GM19395 (cell line): ENCODE measurements at regions not wholly inside any gene's neighbourhood (a gene's known extent, or its start where the extent isn't known, plus 50 kb on each side); places are given as distances from the start of the nearest gene placed in this dataset.

Source experiments
- ATAC-seq: cut with Tn5 transposase; IDR thresholded peaks from one replicate; pipeline ENCODE4 v1.9.1; 2021; ENCODE audit warnings: mild to moderate bottlenecking, moderate library complexity; ENCODE audit not compliant: unreplicated experiment

DNA sequence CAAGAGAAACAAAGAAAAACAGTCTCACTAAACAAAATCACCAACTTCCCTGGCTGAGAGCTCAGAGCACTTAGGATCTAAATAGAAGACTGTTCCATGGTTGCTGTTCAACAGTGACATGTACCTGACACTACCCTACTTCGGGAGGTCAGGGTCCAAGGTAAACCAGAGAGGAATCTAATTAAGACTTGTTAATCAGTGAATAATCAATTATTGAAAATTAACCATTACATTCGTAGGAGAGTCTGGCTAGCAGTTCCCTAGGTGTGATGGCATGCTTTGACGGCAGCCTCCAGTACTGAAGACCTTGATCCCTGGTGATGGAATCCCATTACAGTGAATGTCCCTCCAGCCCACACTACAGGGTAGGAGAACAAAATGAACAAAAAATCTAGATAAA lies 154.0 kb upstream of the AFDN start:
- no peak for ATAC-seq

DNA sequence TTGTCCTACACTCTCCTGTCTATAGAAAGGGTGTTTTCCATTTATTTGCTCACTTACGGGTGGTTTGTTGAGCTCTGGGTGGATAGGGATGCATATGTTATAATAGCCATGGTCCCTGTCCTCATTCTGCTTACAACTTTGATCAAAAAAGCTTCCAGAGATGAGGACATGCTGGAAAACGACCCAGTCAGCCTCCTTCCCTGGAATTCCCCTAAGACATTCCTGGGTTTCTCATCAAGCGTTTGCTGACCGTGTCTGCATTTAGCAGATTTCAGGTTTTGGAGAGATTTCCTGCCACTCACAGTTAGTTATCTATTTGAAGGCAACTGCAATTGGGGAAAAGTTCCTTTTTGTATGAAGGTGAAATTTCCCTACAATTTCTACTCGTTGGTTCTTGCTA lies 152.8 kb upstream of the AFDN start:
- ATAC-seq, result no peak

DNA sequence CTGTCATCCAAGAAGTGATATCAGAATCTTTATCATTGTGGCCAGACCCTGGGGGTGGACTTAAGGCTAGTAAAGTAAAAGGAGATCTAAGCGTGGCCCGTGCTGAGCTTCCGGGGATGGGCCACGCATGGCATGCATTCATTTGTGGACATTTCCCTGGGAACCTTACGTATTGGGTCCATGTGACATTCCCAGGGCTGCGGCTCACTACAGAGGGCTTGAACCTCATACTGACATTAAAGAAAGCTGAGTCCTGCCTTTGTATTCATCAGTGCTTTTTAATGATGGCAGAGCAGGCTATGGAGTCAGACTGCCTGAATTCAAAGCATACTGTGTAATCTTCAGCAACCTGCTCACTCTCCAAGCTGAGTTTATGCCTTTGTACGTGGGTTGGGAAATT lies 152.2 kb upstream of the AFDN start:
- ATAC-seq, result no peak

DNA sequence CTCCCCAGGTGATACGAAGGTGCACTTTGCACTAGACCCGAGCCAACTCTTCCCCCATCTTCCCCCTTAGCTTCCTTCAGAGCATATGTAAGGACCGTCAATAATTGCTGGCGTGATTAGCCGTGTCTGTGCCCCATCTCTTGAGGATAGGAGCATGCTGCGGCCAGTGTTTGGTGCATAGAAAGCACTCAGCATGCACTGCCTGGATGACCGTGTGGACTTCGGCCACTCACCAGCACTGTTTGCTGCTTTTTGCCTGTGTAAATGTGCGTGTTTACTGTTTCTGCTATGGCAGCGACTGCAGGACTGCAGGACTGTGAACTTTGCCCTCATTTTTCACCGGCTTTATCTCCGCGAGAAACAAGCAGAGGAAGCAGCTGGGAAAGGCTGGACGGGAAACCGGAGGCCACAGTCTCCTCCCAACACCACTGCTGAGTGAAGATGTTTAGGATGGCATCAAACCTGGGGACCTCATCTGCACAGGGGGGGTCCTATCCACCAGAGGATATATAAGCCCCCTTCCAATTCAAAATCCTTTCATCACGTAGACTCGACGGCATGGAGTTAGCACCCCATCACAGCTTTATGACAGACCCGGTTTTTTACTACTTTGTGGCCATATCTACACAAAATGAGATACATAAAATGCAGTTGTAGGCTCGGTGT lies 150.6 kb upstream of the AFDN start:
- no peak for ATAC-seq

DNA sequence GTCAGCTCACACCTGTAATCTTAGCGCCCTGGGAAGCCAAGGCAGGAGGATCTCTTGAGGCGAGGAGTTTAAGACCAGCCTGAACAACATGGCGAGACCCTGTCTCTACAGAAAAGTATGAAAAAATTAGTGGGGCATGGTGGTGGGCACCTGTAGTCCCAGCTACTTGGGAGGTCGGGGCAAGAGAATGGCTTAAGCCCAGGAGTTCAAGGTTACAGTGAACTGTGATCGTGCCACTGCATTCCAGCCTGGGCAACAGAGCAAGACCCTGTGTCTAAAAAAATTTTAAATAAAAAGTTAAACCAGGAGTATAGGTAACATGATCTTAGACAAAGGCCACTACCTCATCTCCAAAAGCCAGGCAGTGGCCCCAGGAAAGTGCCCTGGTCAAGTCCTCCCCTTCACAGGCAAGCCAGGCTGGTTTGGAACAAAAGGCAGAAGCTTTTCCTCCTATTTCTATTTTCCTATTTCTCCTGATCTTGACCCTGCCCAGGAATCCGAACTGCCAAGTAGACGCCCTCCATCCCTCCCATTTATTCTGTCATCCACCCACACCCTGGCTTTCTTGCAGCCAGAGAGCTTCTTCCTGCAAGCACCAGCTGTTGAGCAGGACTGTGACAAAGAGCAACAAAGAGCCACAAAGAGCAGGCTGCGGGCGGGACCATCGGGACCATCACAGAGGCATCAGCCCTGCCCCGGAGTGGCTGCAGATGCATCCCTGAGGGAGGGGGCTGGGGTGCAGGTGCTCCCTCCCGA lies 149.9 kb upstream of the AFDN start:
- no peak for ATAC-seq

DNA sequence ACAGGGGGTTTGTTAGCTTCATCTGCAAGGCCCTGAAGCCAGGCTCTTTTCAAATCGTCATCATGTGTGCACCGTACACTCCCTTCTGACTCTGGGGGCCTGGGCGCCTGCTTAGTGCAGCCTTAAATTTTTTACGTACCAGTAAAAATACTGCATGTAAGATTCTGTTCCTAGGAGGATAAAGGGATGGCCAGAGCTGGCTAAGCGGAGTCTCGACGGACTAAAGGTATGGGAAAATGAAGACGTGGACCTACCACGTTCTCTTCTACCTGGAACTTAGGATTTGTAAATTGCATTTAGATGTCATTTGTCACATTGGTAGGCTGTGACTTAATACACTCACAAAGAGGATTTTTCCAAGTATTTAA lies 149.3 kb upstream of the AFDN start:
- ATAC-seq, result no peak

DNA sequence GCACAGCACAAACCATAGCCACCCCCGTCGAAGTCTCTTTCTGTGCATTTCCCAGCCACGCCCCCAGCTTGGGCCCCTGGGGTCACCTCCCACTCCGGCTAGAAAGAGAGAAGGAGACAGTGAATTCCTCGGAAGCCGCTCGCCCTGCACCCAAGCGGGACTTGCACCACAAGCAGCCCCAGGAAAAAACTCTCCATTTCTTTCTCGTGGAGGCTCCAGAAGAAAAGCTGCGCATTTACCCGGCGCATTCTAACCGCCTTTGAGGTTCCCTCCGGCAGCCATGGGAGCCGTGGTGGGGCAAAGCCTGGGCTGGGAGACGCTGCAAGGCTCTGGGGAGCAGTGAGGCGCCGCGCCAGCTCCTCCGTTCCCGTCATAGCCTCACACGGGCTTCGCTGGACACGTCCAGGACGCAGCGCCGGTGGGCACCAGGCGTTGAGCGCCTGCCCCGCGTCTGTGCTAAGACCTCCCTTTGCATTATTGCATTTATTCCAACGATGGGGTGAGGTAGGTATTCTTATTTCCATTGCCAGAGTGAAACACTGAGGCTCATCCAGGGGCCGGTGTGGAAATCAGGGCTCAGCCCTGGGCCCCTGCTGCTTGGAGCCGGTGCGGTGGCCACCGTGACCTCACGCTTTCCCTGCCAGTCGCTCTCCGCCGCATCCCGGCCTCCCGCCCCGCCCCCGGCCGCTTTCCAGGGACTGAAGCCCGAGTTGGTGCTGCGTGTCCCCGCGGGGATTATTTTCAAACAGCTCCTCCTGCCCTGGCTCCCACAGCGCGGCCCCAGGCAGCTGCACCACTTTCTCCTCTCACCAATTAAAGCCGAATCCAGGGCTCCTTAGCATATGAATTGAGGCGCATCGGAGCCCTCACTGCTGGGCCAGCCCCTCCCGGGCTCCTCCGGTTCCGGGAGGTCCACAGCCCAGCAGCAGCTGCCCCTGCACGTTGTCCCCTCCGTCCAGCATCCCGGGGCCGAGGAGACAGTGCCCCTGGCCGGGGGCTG lies 148.3 kb upstream of the AFDN start:
- ATAC-seq, result no peak

DNA sequence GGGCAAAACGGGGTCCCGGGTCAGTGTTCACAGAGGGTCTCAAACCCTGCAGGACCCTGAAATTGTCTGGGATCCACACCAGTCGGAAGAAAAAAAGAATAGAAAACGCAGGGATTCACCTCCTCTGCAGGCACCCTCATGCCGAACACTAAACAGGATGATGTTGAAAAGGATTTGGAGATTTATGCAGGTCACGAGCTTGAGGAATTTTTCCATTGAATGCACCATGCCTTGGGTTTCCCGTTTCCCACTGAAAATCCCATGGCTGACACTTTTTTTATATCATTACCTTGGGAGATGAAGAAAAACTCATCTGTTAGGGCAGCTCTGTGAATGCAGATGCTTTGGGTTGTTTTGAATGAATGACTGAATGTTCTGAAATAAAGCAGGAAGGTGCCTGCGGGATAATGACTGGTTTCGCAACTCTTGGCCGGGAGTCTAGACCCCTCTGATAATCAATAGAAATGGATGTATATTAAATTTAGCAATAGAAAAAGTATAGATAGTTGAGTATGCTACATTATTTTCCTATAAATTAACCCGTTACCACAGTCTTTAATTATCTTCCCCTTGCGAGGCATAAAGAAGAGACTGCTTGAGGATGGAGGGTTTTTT lies 147.5 kb upstream of the AFDN start:
- no peak for ATAC-seq

DNA sequence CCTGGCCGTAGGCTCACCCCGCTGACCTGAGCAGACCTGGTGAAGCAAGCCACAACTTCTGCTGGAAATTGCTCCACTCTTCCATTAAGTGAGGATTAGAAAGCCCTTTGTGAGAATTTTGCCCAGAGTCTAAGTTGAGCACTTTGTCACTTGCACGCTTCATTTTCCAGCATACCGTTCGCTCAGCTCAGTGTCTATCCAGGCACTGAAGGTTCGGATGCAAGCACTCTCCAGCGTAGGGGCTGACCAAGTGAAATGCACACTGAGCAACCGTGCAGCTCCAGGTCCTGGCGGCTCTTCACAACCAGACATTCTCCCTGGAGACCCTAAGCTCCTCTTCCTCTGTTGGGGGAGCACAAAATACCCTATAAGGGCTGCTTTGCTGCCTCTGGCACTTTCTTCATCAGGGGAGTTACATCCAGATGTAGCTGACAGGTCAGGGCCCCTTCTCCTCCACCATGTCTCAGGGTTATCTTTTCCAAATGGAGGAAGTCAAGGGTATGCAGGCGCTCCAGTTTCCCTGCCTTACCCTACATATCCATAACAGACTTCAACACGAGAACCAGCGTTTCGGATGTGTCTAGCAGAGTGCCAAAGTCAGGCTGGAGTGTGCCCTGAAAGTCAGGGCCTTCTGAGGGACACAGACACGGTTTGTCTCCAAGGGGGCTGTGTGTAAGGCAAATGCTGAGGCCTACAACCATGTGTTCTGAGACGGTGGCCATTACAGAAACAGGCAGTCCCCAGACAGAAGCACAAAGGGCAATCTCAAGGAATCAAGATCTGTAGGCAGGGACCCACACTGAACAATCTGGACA lies 146.7 kb upstream of the AFDN start:
- no peak for ATAC-seq

DNA sequence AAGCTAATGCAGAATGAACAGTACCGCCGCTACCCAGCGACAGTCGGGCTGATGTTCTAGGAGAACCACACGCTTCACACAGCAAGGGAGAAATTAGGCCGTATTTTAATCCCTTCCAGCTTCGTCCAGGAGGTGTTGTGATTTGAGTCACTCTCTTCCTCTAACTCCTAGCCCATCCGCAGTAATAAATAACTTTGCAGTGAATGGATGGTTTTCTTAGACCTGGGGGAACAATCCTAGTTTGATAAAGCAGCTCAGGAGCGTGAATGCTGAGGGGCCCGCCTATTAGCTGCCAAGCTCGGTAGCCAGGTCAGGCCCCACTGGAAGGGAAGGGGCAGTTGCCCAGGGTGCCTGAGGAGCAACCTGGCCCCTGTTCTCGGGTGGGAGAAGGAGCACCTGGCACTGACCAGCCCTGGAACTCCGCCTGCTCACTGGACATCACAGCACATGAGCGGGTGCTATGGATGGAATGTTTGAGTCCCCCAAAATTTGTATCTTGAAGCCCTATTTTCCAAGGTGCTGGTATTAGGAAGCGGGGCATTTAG lies 146.0 kb upstream of the AFDN start:
- ATAC-seq, result no peak

DNA sequence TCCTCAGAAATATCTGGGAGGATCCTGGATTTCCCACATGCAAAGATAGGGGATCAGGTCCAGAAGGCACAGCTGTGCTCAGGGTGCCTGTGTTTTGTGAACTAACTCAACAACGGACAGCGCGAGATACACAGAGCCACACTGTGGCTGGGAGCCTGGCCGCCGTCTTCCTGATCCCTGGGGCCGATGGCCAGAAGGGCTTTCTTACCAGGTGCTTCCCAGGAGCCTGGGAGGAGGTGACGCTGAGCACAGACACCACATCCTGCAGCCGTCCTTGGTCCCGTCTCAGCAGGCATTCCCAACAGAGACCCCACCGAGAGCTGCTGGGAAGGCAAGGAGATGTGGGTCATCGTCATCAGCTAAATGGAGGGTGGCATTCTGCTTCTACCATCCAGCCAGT lies 144.6 kb upstream of the AFDN start:
- no peak for ATAC-seq

DNA sequence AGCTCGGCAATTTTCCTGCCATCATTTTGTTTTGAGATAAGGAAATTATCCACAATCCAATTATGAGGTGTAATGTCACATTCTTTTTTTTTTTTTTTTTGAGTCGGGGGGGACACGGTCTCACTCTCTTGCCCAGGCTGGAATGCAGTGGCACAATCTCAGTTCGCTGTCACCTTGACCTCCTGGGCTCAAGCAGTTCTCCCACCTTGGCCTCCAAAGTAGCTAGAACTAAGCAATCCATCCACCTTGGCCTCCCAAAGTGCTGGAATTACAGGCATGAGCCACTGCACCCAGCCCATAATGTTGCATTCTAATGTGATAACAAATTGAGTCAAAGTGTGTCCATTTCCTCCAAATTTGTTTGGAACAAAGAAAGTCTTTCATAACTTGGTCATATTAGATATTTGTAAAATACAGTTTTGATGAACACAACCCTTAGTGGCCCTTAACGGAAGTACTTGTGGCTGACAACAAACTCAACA lies 144.1 kb upstream of the AFDN start:
- no peak for ATAC-seq

DNA sequence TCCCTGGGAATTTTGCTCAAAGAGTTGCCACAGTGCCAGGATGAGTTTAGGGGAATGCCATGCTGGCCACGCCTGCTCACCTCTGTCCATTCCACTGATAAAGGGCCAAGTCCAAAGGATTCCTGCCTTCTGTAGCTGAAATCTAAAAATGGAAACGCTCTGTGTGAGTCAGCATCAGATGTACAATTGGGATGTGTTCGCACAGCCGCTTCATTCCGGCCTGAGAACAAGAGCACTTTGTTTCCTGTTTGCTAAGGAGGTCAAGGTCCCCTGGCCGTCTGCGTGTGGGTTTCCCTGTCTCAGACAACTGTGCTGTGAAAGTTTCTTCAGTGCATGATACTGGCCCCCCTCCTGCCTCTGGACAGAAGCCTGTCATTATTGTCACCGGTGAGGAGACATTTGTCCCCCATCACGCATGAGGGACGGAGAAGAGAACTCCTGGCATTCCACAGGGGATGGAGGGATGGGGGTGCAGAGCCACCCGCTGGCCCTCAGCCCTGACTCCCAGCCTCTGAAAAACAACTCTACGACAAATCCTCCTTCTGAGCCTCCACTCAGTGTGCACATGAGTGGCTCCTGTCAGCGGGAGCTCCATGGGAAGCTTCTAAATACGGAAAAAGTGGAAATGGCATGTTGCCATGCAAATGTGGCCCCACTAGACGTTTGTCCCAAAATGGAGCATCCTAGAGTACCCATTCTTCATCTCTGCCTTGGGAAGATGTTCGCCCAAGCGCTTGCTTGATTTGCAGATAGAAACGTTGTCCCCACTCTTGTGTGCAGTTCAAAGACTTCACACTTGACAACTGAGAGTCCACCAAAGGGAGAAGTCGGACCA lies 143.5 kb upstream of the AFDN start:
- no peak for ATAC-seq

DNA sequence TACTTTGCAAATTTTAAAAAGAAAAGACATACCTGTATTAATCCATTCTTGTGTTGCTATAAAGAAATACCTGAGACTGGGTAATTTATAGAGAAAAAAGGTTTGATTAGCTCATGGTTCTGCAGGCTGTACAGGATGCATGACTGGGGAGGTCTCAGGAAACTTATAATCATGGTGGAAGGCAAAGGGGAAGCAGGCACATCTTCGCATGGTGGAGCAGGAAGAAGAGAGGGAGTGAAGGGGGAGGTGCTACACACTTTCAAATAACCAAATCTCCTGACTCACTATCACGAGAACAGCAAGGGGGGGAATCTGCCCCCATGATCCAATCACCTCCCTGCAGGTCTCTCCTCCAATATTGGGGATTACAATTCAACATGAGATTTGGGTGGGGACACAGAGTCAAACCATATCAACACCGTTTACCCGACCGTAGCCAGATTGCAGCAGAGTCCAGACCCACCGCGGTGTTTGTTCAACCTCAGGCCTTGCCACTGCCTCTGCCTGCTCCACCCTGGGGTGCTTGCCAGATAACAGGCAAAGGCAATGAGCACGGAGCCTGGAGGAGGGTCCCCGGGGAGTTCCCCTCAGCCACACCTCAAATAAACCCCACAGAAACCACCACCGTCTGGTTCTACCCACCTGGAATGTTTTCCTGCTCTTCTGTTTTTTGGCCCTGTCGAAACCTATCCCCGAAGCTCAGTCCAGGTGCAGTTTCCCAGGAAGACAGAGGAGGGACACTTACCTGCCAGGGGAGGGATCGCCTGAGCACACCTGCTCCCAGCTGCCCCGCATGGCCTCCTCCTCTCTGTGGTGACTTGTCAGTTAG lies 142.2 kb upstream of the AFDN start:
- ATAC-seq, result no peak

DNA sequence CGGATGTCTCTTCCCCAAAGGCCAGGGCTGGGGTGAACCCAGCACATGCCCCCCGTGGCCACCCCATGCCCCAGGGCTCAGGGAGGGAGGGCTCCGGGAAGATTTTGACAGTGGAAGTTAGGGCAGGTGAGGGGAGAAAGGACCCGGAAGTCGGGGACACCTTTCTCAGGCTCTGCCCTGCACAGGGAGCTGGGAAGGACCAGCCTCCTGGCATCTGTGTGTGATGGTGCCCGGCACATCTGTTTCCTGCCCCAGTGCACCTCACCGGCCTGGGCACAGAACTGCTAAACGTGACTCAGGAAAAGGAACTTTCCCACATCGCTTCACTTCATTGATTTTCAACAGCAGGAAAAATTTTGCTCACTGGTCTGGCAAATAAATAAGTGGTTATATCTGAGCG lies 141.1 kb upstream of the AFDN start:
- no peak for ATAC-seq

DNA sequence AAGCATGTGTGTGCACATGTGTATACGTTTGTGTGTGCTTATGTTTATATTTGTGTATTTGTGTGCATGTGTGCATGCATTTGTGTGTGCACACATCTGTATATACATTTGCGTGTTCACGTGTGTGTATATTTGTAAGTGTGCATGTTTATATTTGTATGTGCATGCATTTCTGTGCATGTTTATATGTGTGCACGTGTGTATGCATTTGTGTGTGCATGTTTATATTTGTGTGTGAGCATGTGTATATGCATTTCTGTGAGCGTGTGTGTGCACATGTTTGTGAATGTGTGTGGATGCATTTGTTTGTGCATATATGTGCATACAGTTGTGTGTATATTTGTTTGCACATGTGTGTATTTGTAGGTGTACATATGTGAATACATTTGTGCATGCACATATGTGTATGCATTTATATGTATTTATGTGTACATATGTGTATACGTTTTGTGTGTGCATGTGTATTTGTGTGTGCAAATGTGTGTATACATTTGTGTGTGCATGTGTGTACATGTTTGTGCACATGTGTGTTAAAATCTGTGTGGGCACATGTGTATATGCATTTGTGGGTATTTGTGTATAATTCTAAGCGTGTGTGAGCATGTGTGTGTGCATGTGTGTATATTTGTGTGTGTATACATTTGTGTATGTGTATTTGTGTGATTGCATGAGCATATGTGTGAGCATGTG lies 140.4 kb upstream of the AFDN start:
- no peak for ATAC-seq

DNA sequence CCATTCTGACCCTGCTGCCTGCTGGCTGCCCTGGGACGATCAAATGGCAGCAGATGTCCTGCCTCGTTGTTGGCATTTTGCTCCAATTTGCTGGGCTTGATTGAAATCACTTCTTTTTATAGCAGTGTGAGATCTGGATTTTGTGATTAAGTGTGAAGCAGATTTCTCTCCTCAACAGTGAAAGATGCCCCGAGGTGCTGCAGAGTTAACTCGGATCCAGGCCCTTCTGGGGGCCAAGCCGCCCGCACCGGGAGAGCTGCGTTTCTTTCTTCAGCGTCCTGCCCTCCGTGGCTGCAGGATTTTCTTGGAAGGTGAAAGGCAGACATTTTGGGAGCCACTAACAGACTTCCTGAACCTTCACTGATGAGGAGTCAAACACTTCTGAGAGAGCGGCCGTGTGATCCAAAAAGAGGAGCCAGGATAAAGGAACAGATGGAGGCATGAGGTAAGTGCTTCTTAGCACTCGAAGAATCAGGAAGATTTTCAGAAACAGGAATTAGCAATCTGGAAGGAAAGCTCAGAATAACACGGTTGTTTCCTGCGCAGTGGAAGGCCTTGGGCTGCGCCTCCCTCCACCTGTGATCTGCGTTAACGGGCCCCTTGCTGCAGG lies 139.5 kb upstream of the AFDN start:
- no peak for ATAC-seq
